ENCODE measurements at regions not wholly inside any gene's neighbourhood (a gene's known extent, or its start where the extent isn't known, plus 50 kb on each side); places are given as distances from the start of the nearest gene placed in this dataset.

- H3K27ac ChIP-seq = no peak overlapping the region
- TF ChIP-seq ZFX (IDR thresholded peaks at IDR 0.05) (no peak), CTCF (conservative IDR thresholded peaks at IDR 0.05) (no peak; the same call in 1 of the 2 replicates)
Observed at GRCh38 chr9:82599336-82599949, 463.5 kb downstream of the RASEF start.

- H3K27ac ChIP-seq = peak overlapping the region; percentile 19; the same call in 1 of the 2 replicates
- TF ChIP-seq CTCF (conservative IDR thresholded peaks at IDR 0.05) (no peak), ZFX (IDR thresholded peaks at IDR 0.05) (no peak)
Observed at GRCh38 chr9:82600536-82601292, 462.2 kb downstream of the RASEF start.

- TF ChIP-seq ZFX (IDR thresholded peaks at IDR 0.05) (no peak), CTCF (conservative IDR thresholded peaks at IDR 0.05) (no peak)
- peak overlapping the region; percentile 19; the same call in 1 of the 2 replicates for H3K27ac ChIP-seq
Observed at GRCh38 chr9:82601293-82601771, 461.6 kb downstream of the RASEF start.

GRCh38 chr9:82604947-82605656 lies 457.8 kb downstream of the RASEF start:
- no peak overlapping the region; the same call in 1 of the 2 replicates for H3K27ac ChIP-seq
- TF ChIP-seq CTCF (conservative IDR thresholded peaks at IDR 0.05) (no peak), ZFX (IDR thresholded peaks at IDR 0.05) (no peak)

GRCh38 chr9:82605657-82606031 lies 457.3 kb downstream of the RASEF start:
- no peak for TF ChIP-seq ZFX (IDR thresholded peaks at IDR 0.05)
- TF ChIP-seq CTCF (conservative IDR thresholded peaks at IDR 0.05) = no peak
- H3K27ac ChIP-seq = peak overlapping the region; percentile 26; the same call in 1 of the 2 replicates

GRCh38 chr9:82606071-82606470 lies 456.9 kb downstream of the RASEF start:
- peak overlapping the region; percentile 26; the same call in 1 of the 2 replicates for H3K27ac ChIP-seq
- TF ChIP-seq ZFX (IDR thresholded peaks at IDR 0.05) = no peak
- no peak for TF ChIP-seq CTCF (conservative IDR thresholded peaks at IDR 0.05)
